ENCODE measurements at regions not wholly inside any gene's neighbourhood (a gene's known extent, or its start where the extent isn't known, plus 50 kb on each side); places are given as distances from the start of the nearest gene placed in this dataset.
"Not testable (repeated sequence)": the region's sequence is repeated elsewhere in the genome, so short reads cannot be mapped to it uniquely, and the experiment has no call there.

DNA sequence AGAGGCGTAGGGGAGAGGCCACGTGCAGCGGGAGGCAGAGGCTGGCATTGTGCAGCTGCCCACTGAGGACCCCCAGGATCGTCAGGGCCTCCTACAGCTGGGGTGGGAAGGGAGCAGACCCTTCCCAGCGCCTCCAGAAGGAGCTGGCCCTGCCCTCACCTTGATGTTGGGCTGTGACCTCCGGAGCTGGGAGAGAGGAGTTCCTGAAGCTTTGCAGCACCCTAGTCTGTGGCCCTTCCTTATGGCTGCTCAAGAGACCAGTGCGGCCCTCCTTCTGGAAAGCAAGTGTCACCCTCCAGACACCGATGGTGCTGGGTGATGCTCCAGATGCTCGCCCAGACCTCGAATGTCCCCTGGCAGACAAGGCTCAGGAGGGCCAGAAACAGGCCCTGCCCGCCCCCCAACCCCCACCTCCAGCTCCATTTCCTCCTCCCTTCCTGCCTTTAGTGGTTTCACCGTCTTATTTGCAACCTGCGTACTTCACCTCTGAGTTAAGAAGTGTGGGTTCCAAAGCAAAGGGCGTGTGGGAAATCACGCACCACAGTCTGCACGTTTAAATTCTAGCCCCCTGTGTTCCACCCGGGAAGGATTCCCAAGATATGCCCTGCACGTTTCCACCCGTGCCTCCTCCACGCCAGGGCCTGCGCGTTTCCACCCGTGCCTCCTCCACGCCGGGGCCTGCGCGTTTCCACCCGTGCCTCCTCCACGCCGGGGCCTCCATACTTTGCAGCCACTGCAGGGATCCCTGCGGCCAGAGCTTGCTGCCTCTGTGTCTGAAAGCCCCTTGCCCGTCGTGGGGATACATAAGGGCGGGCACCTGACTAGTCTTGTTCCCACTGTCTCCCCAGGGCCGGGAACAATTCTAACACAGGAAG, 152.6 kb downstream of the NPIPB11 start:
- H3K27ac Mint-ChIP-seq; H3K9me3 Mint-ChIP-seq (ENCODE audit: low read depth); ATAC-seq; DNase-seq; H3K27me3 Mint-ChIP-seq; CTCF ChIA-PET; H3K4me3 Mint-ChIP-seq; H3K4me1 Mint-ChIP-seq; H3K36me3 Mint-ChIP-seq: not testable (repeated sequence)

DNA sequence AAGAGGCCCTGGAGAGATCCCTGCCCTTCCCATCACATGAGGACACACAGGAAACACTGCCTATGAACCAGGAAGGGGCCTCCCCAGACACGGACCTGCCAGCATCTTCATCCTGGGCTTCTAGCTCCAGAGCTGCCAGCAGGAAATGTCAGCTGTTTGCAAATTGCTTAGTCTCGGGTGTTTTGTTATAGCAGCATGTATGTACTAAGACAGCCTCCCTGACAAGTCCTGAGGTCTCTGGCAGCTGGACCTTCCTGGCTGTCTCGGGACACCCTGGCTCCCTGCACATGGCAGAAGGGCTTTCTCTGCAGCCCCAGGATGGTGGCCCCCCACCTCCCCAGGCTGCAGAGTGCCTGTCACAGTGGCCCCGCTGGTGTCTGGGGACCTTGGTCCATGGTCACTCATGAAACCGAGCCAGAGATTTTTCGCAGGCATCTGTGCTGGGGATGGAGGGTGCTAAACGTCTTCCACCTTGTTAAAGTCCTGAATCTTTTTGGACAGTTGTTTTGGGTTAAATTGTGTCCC, 153.4 kb downstream of the NPIPB11 start:
- H3K27me3 Mint-ChIP-seq; CTCF ChIA-PET; H3K4me3 Mint-ChIP-seq; H3K27ac Mint-ChIP-seq; H3K36me3 Mint-ChIP-seq; DNase-seq; H3K9me3 Mint-ChIP-seq (ENCODE audit: low read depth); H3K4me1 Mint-ChIP-seq; ATAC-seq: not testable (repeated sequence)

GRCh38 chr16:29252311-29252710, 154.2 kb downstream of the NPIPB11 start:
- H3K27me3 Mint-ChIP-seq; H3K36me3 Mint-ChIP-seq; H3K4me1 Mint-ChIP-seq; H3K27ac Mint-ChIP-seq; H3K4me3 Mint-ChIP-seq; H3K9me3 Mint-ChIP-seq (ENCODE audit: low read depth); CTCF ChIA-PET; DNase-seq; ATAC-seq: not testable (repeated sequence)

- CTCF ChIA-PET; H3K27ac Mint-ChIP-seq; H3K27me3 Mint-ChIP-seq; DNase-seq; ATAC-seq; H3K4me3 Mint-ChIP-seq; H3K9me3 Mint-ChIP-seq (ENCODE audit: low read depth); H3K4me1 Mint-ChIP-seq: not testable (repeated sequence)
- peaks cover 13% of the 10 kb centered on the region for H3K36me3 Mint-ChIP-seq
These were observed 154.9 kb downstream of the NPIPB11 start for GRCh38 chr16:29251571-29252011.

DNA sequence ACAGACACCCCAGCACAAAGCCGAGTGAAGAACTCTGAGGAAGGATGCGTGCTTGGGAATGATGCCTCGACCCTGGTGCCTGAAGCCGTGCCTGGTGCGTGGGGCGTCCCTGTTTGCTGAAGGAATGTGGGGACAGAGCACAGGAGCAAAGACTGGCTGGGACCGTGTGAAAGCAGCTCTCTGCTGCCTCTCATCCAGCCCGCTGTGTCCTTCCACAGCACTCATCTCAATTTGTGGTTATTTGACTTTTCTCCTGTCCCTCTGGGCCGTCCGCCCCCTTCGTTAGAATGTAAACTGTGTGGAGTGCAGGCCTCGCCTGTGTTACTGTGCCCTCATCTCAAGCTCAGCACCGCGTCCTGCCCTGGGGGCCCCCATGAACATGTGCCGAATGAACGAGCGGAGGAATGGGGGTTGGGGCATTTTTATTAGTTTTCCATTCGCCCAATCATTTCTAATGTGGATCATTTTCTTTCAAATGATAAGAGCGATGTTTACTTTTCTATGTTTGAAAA, 155.5 kb downstream of the NPIPB11 start:
- H3K9me3 Mint-ChIP-seq (ENCODE audit: low read depth); H3K27me3 Mint-ChIP-seq; CTCF ChIA-PET; H3K27ac Mint-ChIP-seq; DNase-seq; H3K4me1 Mint-ChIP-seq; ATAC-seq; H3K4me3 Mint-ChIP-seq: not testable (repeated sequence)
- peaks cover 16% of the 10 kb centered on the region for H3K36me3 Mint-ChIP-seq

DNA sequence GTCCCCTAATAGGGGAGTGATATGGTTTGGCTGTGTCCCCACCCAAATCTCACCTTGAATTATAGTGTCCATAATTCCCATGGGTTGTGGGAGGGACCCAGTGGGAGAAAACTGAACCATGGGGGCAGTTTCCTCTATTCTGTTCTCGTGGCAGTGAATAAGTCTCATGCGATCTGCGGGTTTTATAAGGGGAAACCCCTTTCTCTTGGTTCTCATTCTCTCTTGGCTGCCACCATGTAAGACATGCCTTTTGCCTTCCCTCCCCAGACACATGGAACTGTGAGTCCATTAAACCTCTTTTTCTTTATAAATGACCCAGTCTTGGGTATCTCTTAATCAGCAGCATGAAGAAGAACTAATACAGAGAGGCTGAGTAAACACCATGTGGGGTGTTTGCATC, 156.0 kb downstream of the NPIPB11 start:
- CTCF ChIA-PET; H3K4me3 Mint-ChIP-seq; H3K4me1 Mint-ChIP-seq; DNase-seq; H3K27me3 Mint-ChIP-seq; H3K9me3 Mint-ChIP-seq (ENCODE audit: low read depth); ATAC-seq; H3K27ac Mint-ChIP-seq: not testable (repeated sequence)
- peaks cover 16% of the 10 kb centered on the region for H3K36me3 Mint-ChIP-seq

GRCh38 chr16:29248940-29249318, 157.6 kb downstream of the NPIPB11 start:
- ATAC-seq; H3K4me3 Mint-ChIP-seq; DNase-seq; H3K27ac Mint-ChIP-seq; H3K4me1 Mint-ChIP-seq; H3K27me3 Mint-ChIP-seq; H3K9me3 Mint-ChIP-seq (ENCODE audit: low read depth); CTCF ChIA-PET: not testable (repeated sequence)
- peaks cover 16% of the 10 kb centered on the region for H3K36me3 Mint-ChIP-seq

- H3K9me3 Mint-ChIP-seq (ENCODE audit: low read depth) = not testable (repeated sequence)
These were observed 158.1 kb downstream of the NPIPB11 start for GRCh38 chr16:29248306-29248939.

DNA sequence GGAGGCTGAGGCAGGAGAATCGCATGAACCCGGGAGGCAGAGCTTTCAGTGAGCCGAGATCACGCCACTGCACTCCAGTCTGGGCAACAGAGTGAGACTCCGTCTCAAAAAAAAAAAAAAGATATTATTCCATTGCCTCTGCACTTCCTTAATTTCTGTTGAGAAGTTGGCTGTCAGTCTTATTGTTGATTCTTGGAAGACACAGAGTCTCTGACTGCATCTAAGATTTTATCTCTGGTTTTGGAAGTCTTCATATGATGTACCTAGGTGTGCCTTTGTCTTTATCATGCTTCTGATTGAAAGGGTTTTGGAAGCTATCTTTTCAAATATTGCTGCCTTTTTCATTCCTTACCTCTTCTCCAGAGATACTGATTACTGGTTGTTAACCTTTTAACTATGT, 160.4 kb downstream of the NPIPB11 start:
- ATAC-seq; DNase-seq; H3K27me3 Mint-ChIP-seq; CTCF ChIA-PET; H3K9me3 Mint-ChIP-seq (ENCODE audit: low read depth); H3K4me1 Mint-ChIP-seq; H3K27ac Mint-ChIP-seq; H3K4me3 Mint-ChIP-seq: not testable (repeated sequence)
- peaks cover 16% of the 10 kb centered on the region for H3K36me3 Mint-ChIP-seq

More at GRCh38 chr16:29248306-29248939, 158.1 kb downstream of the NPIPB11 start:
- H3K27me3 Mint-ChIP-seq, CTCF ChIA-PET, H3K4me3 Mint-ChIP-seq, DNase-seq, ATAC-seq, H3K4me1 Mint-ChIP-seq: not testable (repeated sequence)
- peak overlapping the region; percentile 19 for H3K27ac Mint-ChIP-seq
- peaks cover 16% of the 10 kb centered on the region for H3K36me3 Mint-ChIP-seq

- H3K4me3 Mint-ChIP-seq = no peak overlapping the region
- CTCF ChIA-PET = no interaction called here
- DNase-seq (no peak), ATAC-seq (no peak)
- no peaks in the 10 kb centered on the region for H3K4me1 Mint-ChIP-seq
- H3K9me3 Mint-ChIP-seq (ENCODE audit: low read depth) = no peaks in the 10 kb centered on the region
- peaks cover 4% of the 10 kb centered on the region for H3K36me3 Mint-ChIP-seq
- H3K27me3 Mint-ChIP-seq = no peaks in the 10 kb centered on the region
- no peak overlapping the region for H3K27ac Mint-ChIP-seq
These were observed 168.5 kb downstream of the NPIPB11 start for GRCh38 chr16:29237971-29238370.

DNA sequence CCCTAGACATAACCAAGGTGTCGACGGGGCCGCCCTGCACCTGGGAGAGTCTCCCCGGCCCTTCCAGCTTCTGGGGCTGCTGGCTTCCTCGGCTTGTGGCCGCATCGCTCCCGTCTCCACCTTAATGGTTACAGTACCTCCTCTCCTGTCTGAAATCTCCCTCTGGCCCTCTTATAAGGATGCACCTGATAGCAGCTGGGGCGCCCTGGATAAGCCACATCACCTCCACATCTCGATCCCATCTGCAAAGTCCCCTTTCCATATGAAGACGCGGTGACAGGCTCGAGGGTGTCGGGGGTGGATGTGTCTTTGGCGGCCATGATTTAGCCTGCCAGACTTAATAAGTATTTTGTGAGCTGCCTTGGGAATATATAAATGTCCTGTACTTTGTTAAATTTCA, 169.0 kb downstream of the NPIPB11 start:
- H3K4me3 Mint-ChIP-seq; H3K27ac Mint-ChIP-seq; ATAC-seq; H3K36me3 Mint-ChIP-seq; H3K27me3 Mint-ChIP-seq; H3K9me3 Mint-ChIP-seq (ENCODE audit: low read depth); H3K4me1 Mint-ChIP-seq; CTCF ChIA-PET; DNase-seq: not testable (repeated sequence)

DNA sequence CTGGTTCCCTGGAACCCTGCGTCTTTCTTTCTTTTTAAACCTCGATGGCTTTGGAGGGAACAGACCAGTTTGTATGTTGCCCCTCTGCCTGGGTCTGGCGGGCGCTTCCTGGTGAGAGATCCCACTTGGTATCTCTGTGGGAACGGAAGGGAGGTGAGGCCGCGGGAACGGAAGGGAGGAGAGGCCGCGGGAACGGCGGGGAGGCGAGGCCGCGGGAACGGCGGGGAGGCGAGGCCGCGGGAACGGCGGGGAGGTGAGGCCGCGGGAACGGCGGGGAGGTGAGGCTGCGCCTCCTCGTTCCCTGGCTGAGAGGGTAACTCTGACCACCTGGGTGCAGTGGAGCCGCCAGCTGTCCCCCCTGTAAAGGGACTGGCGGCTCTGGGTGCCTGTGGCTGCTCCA, 169.5 kb downstream of the NPIPB11 start:
- CTCF ChIA-PET, H3K27me3 Mint-ChIP-seq, H3K27ac Mint-ChIP-seq: not testable (repeated sequence)

GRCh38 chr16:29235836-29236370, 170.6 kb downstream of the NPIPB11 start:
- DNase-seq; ATAC-seq; H3K36me3 Mint-ChIP-seq; CTCF ChIA-PET; H3K4me3 Mint-ChIP-seq; H3K27ac Mint-ChIP-seq; H3K27me3 Mint-ChIP-seq; H3K9me3 Mint-ChIP-seq (ENCODE audit: low read depth); H3K4me1 Mint-ChIP-seq: not testable (repeated sequence)

More for the DNA sequence above, 169.5 kb downstream of the NPIPB11 start:
- H3K9me3 Mint-ChIP-seq (ENCODE audit: low read depth); H3K4me3 Mint-ChIP-seq; H3K4me1 Mint-ChIP-seq; ATAC-seq; DNase-seq; H3K36me3 Mint-ChIP-seq: not testable (repeated sequence)

Data from activated CD8-positive, alpha-beta memory T cell treated with anti-CD3 and anti-CD28 coated beads, Interleukin-2, amount 10 ng/mL, durations not matched to agents 7 days and 5 days (primary cell).